Spinal cord (tissue), 9 donors: ENCODE measurements at regions not wholly inside any gene's neighbourhood (a gene's known extent, or its start where the extent isn't known, plus 50 kb on each side); places are given as distances from the start of the nearest gene placed in this dataset.

Experiments
- DNase-seq, 6 donors: peaks; one replicate each; pipeline versions ENCODE4 v3.0.0 to v3.0.0-alpha.2; 2013 to 2015; ENCODE audit warnings: low spot score in 6 of 6, low read depth in 4 of 6
- H3K27ac ChIP-seq: one replicate; pipeline ENCODE4 v1.5.1; 2013; ENCODE audit warnings: low read depth, low read length, control low read depth
- H3K27me3 ChIP-seq: one replicate; pipeline ENCODE4 v1.6.1; 2013; ENCODE audit warnings: low read length; ENCODE audit not compliant: control insufficient read depth, insufficient read depth
- H3K36me3 ChIP-seq: one replicate; pipeline ENCODE4 v1.6.1; 2013; ENCODE audit warnings: low read length; ENCODE audit not compliant: control insufficient read depth, insufficient read depth
- H3K4me1 ChIP-seq: one replicate; pipeline ENCODE4 v1.6.1; 2013; ENCODE audit warnings: low read length; ENCODE audit not compliant: control insufficient read depth, insufficient read depth
- H3K4me3 ChIP-seq: one replicate; pipeline ENCODE4 v1.5.1; 2013; ENCODE audit warnings: low read depth, low read length, control low read depth
- H3K9me3 ChIP-seq: one replicate; pipeline ENCODE4 v1.6.1; 2013; ENCODE audit warnings: low read length; ENCODE audit not compliant: control insufficient read depth, insufficient read depth
- WGBS: methylation state at CpG from one replicate; pipeline ENCODE4 v1.1.5; 2013; ENCODE audit warnings: missing lambda C conversion rate; ENCODE audit not compliant: insufficient coverage; 5-methylcytosine and 5-hydroxymethylcytosine counted together
- donor health status: healthy.

DNA sequence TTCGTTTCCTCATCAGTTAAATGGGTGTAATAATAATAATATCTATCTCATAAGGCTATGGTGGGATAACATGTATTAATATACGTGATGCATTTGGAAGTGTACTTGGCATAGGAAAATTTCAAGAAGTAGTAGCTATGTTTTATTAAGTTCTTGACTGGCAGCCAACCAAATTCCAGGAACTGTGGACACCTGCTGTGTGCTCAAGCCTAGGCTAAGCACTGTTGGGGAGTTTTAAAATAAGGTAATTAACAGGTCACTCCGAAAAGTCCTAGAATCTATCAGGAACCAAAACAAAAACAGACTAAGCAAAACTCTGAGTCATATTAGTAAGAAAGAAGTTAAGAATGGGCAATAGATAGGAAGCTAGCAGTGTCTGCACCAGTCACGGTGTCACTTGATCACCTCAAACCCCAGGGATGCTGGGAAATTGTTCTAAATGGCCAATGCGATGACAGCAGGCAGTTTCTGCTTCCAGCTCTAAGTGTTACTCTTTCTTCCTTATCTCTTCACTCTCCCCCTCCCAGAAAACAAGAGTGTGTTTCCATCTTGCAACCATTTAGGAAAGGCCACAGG, 92.0 kb upstream of the GDF10 start:
- Histone ChIP-seq H3K36me3 (no peaks in the 10 kb centered on the region), H3K4me1 (no peaks in the 10 kb centered on the region), H3K27me3 (no peaks in the 10 kb centered on the region), H3K4me3 (no peak overlapping the region), H3K27ac (no peak overlapping the region), H3K9me3 (no peaks in the 10 kb centered on the region)
- WGBS: 100% methylated on average over 1 of the region's 5 CpGs
- no peak for DNase-seq

GRCh38 chr10:47209466-47209865, 90.5 kb upstream of the GDF10 start:
- Histone ChIP-seq H3K9me3 (no peaks in the 10 kb centered on the region), H3K4me1 (no peaks in the 10 kb centered on the region), H3K36me3 (no peaks in the 10 kb centered on the region), H3K27ac (no peak overlapping the region), H3K4me3 (no peak overlapping the region), H3K27me3 (no peaks in the 10 kb centered on the region)
- no CpG with 5 or more reads among the region's 1 CpG for WGBS
- DNase-seq: no peak

DNA sequence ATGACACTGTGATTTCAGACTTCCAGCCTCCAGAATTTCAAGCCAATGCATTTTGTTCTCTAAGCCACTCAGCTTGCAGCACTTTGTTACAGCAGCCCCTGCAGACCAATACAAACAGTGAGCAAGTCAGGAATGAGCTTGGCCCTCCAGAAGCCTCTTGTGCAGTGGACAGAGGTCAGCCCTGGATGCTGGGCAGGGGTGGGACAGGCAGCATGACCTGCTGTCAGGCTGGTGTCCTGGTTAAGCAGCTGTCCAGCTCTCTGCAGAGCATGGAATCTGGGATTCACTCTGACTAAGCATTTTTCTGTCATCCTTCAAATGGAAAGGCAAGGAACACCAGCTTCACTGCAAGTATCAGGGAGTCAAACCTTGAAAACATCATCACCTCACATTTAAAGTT, 85.5 kb upstream of the GDF10 start:
- H3K27me3 ChIP-seq: no peaks in the 10 kb centered on the region
- H3K9me3 ChIP-seq: no peaks in the 10 kb centered on the region
- H3K27ac ChIP-seq: no peak overlapping the region
- H3K4me3 ChIP-seq: no peak overlapping the region
- no peak for DNase-seq
- H3K4me1 ChIP-seq: no peaks in the 10 kb centered on the region
- H3K36me3 ChIP-seq: no peaks in the 10 kb centered on the region

GRCh38 chr10:47217113-47217512, 82.9 kb upstream of the GDF10 start:
- Histone ChIP-seq H3K4me3 (no peak overlapping the region), H3K36me3 (no peaks in the 10 kb centered on the region), H3K9me3 (no peaks in the 10 kb centered on the region), H3K27ac (no peak overlapping the region), H3K4me1 (peaks cover 2% of the 10 kb centered on the region), H3K27me3 (no peaks in the 10 kb centered on the region)
- no peak for DNase-seq
- no CpG with 5 or more reads among the region's 3 CpGs for WGBS

DNA sequence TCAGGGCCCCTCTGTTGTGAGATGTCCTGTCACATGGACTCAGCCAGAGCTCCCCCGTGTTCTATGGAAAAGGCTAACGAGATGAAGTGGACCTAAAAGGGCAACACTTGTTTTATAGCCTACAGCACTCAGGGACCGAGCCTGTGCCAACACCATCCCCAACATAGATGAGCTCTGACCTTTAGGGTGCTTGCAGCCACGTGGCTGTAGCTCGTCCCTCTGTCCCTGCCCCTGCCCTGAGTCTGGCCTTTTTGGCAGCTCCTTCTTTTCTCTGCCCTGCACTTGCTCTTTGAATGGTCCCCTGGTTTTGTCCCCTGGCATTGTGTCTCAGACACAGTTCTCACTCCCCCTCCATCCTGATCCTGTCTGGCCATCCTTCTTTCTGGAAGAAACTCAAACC, 81.2 kb upstream of the GDF10 start:
- no peak overlapping the region for H3K27ac ChIP-seq
- 52% methylated on average over 5 of the region's 5 CpGs for WGBS
- H3K9me3 ChIP-seq: no peaks in the 10 kb centered on the region
- no peak overlapping the region for H3K4me3 ChIP-seq
- no peaks in the 10 kb centered on the region for H3K36me3 ChIP-seq
- H3K27me3 ChIP-seq: no peaks in the 10 kb centered on the region
- H3K4me1 ChIP-seq: peaks cover 10% of the 10 kb centered on the region
- DNase-seq: no peak

DNA sequence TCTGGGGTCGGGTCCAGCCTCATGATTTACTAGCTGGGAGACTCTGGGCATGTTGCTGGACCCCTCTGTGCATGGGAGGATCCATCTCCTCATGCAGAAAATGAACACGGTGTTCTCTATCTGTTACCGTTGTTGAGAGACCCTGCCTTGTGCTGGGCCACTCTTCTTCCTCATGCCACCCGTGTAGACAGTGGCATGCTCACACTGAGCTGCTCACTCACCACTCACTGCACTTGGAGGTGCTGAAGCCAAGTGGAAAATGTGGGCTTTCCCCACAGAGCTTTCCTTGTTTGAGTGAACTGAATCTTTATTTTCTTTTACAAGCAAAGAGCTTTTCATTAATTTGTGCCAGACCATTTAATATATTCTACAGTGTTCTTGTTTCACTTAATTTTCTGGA, 77.5 kb upstream of the GDF10 start:
- peaks cover 15% of the 10 kb centered on the region for H3K4me1 ChIP-seq
- WGBS: 42% methylated on average over 4 of the region's 4 CpGs
- no peaks in the 10 kb centered on the region for H3K36me3 ChIP-seq
- DNase-seq: peak in 2 of 6 donors; percentile 7 to 62
- H3K27me3 ChIP-seq: no peaks in the 10 kb centered on the region
- H3K9me3 ChIP-seq: no peaks in the 10 kb centered on the region
- no peak overlapping the region for H3K4me3 ChIP-seq
- H3K27ac ChIP-seq: no peak overlapping the region

GRCh38 chr10:47223236-47223635, 76.8 kb upstream of the GDF10 start:
- H3K4me3 ChIP-seq: no peak overlapping the region
- no peak for DNase-seq
- WGBS: 89% methylated on average over 1 of the region's 1 CpG

GRCh38 chr10:47224546-47225218, 75.3 kb upstream of the GDF10 start:
- 20% methylated on average over 1 of the region's 2 CpGs for WGBS
- peak in 2 of 6 donors; percentile 37 to 48 for DNase-seq
- no peaks in the 10 kb centered on the region for H3K36me3 ChIP-seq

More at GRCh38 chr10:47223236-47223635, 76.8 kb upstream of the GDF10 start:
- Histone ChIP-seq H3K9me3 (no peaks in the 10 kb centered on the region), H3K27me3 (no peaks in the 10 kb centered on the region), H3K4me1 (peaks cover 15% of the 10 kb centered on the region), H3K27ac (no peak overlapping the region), H3K36me3 (no peaks in the 10 kb centered on the region)

DNA sequence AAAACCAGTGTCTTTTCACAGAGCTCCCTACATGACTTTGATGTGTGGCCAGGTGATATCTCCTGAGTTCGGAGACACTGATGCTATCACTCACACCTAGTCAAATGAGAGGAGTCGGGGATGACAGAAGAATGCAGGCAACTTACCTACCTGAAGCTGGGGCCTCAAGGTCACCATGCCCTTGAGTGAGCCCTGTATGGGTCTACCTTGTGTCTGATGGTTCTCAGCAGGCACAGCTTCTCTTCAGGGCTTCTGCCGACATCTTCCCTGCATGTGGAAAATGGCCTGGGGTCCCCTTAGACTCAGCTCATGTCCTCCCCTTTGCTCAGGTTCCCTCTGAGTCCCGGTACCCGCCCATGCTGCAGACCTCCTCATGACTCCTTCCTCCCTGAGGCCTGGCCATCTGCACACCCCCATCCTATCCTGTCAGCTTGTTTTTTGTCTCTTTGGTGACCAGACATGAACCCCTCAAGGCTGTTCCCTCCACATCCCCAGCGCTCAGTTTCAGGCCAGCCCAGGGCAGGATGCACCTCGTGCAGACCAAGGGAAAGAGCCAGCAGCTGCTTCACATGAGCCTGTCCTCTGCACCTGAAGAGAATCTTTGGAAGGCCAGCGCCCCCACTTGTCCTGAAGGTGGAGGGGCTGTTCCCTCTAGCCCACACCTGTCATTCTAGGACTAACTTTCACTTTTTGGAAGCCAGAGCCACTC, 74.6 kb upstream of the GDF10 start:
- Histone ChIP-seq H3K4me3 (no peak overlapping the region), H3K27me3 (no peaks in the 10 kb centered on the region), H3K36me3 (no peaks in the 10 kb centered on the region), H3K9me3 (no peaks in the 10 kb centered on the region), H3K4me1 (peaks cover 15% of the 10 kb centered on the region), H3K27ac (no peak overlapping the region)
- 85% methylated on average over 7 of the region's 8 CpGs for WGBS
- no peak for DNase-seq

More at GRCh38 chr10:47224546-47225218, 75.3 kb upstream of the GDF10 start:
- H3K4me3 ChIP-seq: no peak overlapping the region
- peaks cover 15% of the 10 kb centered on the region for H3K4me1 ChIP-seq
- no peaks in the 10 kb centered on the region for H3K27me3 ChIP-seq
- H3K9me3 ChIP-seq: no peaks in the 10 kb centered on the region
- no peak overlapping the region for H3K27ac ChIP-seq
